OCI-LY7 (cell line): ENCODE measurements at regions not wholly inside any gene's neighbourhood (a gene's known extent, or its start where the extent isn't known, plus 50 kb on each side); places are given as distances from the start of the nearest gene placed in this dataset.

Experiments
- CTCF ChIP-seq: fragments of 200-600 bp; sonication (generic); conservative IDR thresholded peaks from 2 replicates; pipeline ENCODE4 v1.5.1; 2014; ENCODE audit warnings: mild to moderate bottlenecking, antibody characterized with exemption, low read length, moderate library complexity, mixed read lengths
- EZH2phosphoT487 ChIP-seq: fragments of 200-600 bp; sonication (generic); IDR thresholded peaks from 2 replicates; pipeline ENCODE4 v1.6.1; 2018; ENCODE audit warnings: low read depth, borderline replicate concordance, mild to moderate bottlenecking, mixed run types, antibody characterized with exemption, low read length, moderate library complexity, mixed read lengths

GRCh38 chrX:39667191-39667590 lies 430.6 kb downstream of the BCOR start:
- TF ChIP-seq CTCF, result no peak
- TF ChIP-seq EZH2phosphoT487, result no peak
